ENCODE measurements at regions not wholly inside any gene's neighbourhood (a gene's known extent, or its start where the extent isn't known, plus 50 kb on each side); places are given as distances from the start of the nearest gene placed in this dataset.

- TF ChIP-seq, protein P1, sequence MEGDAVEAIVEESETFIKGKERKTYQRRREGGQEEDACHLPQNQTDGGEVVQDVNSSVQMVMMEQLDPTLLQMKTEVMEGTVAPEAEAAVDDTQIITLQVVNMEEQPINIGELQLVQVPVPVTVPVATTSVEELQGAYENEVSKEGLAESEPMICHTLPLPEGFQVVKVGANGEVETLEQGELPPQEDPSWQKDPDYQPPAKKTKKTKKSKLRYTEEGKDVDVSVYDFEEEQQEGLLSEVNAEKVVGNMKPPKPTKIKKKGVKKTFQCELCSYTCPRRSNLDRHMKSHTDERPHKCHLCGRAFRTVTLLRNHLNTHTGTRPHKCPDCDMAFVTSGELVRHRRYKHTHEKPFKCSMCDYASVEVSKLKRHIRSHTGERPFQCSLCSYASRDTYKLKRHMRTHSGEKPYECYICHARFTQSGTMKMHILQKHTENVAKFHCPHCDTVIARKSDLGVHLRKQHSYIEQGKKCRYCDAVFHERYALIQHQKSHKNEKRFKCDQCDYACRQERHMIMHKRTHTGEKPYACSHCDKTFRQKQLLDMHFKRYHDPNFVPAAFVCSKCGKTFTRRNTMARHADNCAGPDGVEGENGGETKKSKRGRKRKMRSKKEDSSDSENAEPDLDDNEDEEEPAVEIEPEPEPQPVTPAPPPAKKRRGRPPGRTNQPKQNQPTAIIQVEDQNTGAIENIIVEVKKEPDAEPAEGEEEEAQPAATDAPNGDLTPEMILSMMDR (IDR thresholded peaks at IDR 0.05) = no peak
- no peak for TF ChIP-seq POLR2A (IDR thresholded peaks at IDR 0.05)
- TF ChIP-seq EP300 (IDR thresholded peaks at IDR 0.05) = no peak
Observed at GRCh38 chr13:30119476-30119875, 187.9 kb downstream of the KATNAL1 start.
